ENCODE measurements at regions not wholly inside any gene's neighbourhood (a gene's known extent, or its start where the extent isn't known, plus 50 kb on each side); places are given as distances from the start of the nearest gene placed in this dataset.

DNA sequence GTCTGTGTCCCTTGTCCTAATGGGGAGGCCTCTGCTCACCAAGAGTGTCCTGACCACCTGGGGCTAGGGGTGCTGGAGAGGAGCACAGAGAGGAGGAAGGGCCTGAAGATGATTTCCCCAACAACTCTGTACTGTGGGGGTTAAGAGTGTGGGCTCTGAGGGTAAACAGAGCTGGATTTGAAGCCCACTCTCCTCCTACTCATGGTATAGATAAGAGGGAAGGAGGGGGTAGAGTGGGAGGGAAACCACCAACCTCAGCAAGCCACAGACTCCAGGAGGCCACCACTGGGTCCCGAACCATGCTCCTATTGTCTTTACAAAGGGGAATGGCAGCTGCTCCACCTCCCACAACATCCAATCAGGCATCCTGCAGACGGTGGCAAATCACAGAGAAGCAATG is 103.6 kb upstream of the RNU6-1 start:
- TF ChIP-seq ZNF416 (CRISPR knock-in tag; IDR thresholded peaks at IDR 0.05) = no peak
- TF ChIP-seq, protein P1, sequence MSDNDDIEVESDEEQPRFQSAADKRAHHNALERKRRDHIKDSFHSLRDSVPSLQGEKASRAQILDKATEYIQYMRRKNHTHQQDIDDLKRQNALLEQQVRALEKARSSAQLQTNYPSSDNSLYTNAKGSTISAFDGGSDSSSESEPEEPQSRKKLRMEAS (CRISPR knock-in tag; IDR thresholded peaks at IDR 0.05) = no peak
- TF ChIP-seq, protein P2, sequence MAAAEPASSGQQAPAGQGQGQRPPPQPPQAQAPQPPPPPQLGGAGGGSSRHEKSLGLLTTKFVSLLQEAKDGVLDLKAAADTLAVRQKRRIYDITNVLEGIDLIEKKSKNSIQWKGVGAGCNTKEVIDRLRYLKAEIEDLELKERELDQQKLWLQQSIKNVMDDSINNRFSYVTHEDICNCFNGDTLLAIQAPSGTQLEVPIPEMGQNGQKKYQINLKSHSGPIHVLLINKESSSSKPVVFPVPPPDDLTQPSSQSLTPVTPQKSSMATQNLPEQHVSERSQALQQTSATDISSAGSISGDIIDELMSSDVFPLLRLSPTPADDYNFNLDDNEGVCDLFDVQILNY (CRISPR knock-in tag; IDR thresholded peaks at IDR 0.05) = no peak
- TF ChIP-seq, protein P3, sequence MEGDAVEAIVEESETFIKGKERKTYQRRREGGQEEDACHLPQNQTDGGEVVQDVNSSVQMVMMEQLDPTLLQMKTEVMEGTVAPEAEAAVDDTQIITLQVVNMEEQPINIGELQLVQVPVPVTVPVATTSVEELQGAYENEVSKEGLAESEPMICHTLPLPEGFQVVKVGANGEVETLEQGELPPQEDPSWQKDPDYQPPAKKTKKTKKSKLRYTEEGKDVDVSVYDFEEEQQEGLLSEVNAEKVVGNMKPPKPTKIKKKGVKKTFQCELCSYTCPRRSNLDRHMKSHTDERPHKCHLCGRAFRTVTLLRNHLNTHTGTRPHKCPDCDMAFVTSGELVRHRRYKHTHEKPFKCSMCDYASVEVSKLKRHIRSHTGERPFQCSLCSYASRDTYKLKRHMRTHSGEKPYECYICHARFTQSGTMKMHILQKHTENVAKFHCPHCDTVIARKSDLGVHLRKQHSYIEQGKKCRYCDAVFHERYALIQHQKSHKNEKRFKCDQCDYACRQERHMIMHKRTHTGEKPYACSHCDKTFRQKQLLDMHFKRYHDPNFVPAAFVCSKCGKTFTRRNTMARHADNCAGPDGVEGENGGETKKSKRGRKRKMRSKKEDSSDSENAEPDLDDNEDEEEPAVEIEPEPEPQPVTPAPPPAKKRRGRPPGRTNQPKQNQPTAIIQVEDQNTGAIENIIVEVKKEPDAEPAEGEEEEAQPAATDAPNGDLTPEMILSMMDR (IDR thresholded peaks at IDR 0.05) = no peak

All from WTC11 (cell line).